Activated naive CD4-positive, alpha-beta T cell treated with anti-CD3 and anti-CD28 coated beads, Interleukin-2, amount 10 ng/mL, durations not matched to agents 7 days and 5 days (primary cell): ENCODE measurements at regions not wholly inside any gene's neighbourhood (a gene's known extent, or its start where the extent isn't known, plus 50 kb on each side); places are given as distances from the start of the nearest gene placed in this dataset.
"Not testable (repeated sequence)": the region's sequence is repeated elsewhere in the genome, so short reads cannot be mapped to it uniquely, and the experiment has no call there.

Source experiments
- CTCF ChIA-PET: fragments of 350-600 bp; sonication (Branson Sonifier 250); formaldehyde crosslinking; loops from one replicate; lab custom pipeline; 2021; ENCODE audit warnings: antibody characterized with exemption; lab: Charles Lee
- DNase-seq: peaks from one replicate; pipeline ENCODE4 v3.0.0-alpha.2; 2020
- H3K27ac Mint-ChIP-seq: one replicate; pipeline ENCODE4 v1.8.0; 2021; ENCODE audit warnings: mild to moderate bottlenecking, moderate library complexity, mixed read lengths
- H3K27me3 Mint-ChIP-seq: one replicate; pipeline ENCODE4 v1.8.0; 2021; ENCODE audit warnings: mild to moderate bottlenecking, mixed read lengths
- H3K36me3 Mint-ChIP-seq: one replicate; pipeline ENCODE4 v1.8.0; 2021; ENCODE audit warnings: mixed read lengths
- H3K4me1 Mint-ChIP-seq: one replicate; pipeline ENCODE4 v1.8.0; 2021; ENCODE audit warnings: mixed read lengths
- H3K4me3 Mint-ChIP-seq: one replicate; pipeline ENCODE4 v1.8.0; 2021; ENCODE audit warnings: mild to moderate bottlenecking, moderate library complexity, mixed read lengths
- H3K9me3 Mint-ChIP-seq: one replicate; pipeline ENCODE4 v1.8.0; 2021; ENCODE audit warnings: mixed read lengths

DNA sequence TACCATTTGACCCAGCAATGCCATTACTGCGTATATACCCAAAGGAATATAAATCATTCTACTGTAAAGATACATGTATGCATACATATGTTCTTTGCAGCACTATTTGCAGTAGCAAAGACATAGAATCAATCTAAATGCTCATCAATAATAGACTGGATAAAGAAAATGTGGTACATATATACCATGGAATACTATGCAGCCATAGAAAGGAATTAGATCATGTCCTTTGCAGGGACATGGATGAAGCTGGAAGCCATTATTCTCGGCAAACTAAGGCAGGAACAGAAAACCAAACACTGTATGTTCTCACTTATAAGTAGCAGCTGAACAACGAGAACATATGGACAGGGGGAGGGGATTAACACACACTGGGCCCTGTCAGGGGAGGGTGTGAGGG is 54.8 kb upstream of the ZNF30 start:
- H3K4me3 Mint-ChIP-seq, DNase-seq, H3K4me1 Mint-ChIP-seq, H3K27ac Mint-ChIP-seq, H3K27me3 Mint-ChIP-seq, H3K36me3 Mint-ChIP-seq, CTCF ChIA-PET: not testable (repeated sequence)
- peaks cover 23% of the 10 kb centered on the region for H3K9me3 Mint-ChIP-seq

DNA sequence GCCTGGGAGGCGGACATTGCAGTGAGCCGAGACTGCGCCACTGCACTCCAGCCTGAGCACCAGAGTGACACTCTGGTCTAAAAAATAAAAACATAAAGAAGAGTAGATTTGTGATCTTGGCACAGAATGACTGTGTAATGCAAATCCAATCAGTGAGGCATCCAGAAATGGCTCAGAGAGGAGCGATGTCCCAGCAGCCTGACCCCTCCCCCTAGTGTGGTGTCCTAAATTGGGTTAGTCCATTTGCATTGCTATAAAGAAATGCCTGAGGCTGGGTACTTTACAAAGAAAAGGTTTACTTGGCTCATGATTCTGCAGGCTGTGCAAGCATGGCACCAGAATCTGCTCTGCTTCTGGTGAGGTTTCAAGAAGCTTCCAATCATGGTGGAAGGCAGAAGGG is 59.1 kb upstream of the ZNF30 start:
- DNase-seq, result no peak
- CTCF ChIA-PET, result no interaction called here
- Mint-ChIP-seq H3K27me3 (no peaks in the 10 kb centered on the region), H3K36me3 (no peaks in the 10 kb centered on the region), H3K9me3 (peaks cover 29% of the 10 kb centered on the region), H3K27ac (no peak overlapping the region), H3K4me3 (no peak overlapping the region), H3K4me1 (no peaks in the 10 kb centered on the region)

DNA sequence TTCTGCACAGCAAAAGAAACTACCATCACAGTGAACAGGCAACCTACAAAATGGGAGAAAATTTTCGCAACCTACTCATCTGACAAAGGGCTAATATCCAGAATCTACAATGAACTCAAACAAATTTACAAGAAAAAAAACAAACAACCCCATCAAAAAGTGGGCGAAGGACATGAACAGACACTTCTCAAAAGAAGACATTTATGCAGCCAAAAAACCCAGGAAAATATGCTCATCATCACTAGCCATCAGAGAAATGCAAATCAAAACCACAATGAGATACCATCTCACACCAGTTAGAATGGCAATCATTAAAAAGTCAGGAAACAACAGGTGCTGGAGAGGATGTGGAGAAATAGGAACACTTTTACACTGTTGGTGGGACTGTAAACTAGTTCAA is 61.5 kb upstream of the ZNF30 start:
- H3K27me3 Mint-ChIP-seq, CTCF ChIA-PET, H3K27ac Mint-ChIP-seq, H3K36me3 Mint-ChIP-seq, H3K4me1 Mint-ChIP-seq, H3K4me3 Mint-ChIP-seq, DNase-seq: not testable (repeated sequence)
- peaks cover 30% of the 10 kb centered on the region for H3K9me3 Mint-ChIP-seq

DNA sequence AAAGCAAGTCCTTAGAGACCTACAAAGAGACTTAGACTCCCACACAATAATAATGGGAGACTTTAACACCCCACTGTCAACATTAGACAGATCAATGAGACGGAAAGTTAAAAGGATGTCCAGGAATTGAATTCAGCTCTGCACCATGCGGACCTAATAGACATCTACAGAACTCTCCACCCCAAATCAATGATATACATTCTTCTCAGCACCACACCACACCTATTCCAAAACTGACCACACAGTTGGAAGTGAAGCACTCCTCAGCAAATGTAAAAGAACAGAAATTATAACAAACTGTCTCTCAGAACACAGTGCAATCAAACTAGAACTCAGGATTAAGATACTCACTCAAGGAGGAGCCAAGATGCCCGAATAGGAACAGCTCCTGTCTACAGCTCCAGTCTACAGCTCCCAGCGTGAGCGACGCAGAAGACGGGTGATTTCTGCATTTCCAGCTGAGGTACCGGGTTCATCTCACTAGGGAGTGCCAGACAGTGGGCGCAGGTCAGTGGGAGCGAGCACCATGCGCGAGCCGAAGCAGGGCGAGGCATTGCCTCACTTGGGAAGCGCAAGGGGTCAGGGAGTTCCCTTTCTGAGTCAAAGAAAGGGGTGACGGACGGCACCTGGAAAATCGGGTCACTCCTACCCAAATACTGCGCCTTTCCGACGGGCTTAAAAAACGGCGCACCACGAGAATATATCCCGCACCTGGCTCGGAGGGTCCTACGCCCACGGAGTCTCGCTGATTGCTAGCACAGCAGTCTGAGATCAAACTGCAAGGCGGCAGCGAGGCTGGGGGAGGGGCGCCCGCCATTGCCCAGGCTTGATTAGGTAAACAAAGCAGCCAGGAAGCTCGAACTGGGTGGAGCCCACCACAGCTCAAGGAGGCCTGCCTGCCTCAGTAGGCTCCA is 66.6 kb upstream of the ZNF30 start:
- DNase-seq, result peak; percentile 32
- H3K27me3 Mint-ChIP-seq, CTCF ChIA-PET: not testable (repeated sequence)
- Mint-ChIP-seq H3K36me3 (peaks cover 37% of the 10 kb centered on the region), H3K4me1 (peaks cover 32% of the 10 kb centered on the region), H3K9me3 (peaks cover 28% of the 10 kb centered on the region), H3K4me3 (peak overlapping the region; percentile 96), H3K27ac (peak overlapping the region; percentile 90)

DNA sequence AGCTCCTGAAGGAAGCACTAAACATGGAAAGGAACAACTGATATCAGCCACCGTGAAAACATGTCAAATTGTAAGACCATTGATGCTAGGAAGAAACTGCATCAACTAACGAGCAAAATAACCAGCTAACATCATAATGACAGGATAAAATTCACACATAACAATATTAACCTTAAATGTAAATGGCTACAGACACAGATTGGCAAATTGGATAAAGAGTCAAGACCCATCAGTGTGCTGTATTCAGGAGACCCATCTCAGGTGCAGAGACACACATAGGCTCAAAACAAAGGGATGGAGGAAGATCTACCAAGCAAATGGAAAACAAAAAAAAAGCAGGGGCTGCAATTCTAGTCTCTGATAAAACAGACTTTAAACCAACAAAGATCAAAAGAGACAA is 67.4 kb upstream of the ZNF30 start:
- H3K27me3 Mint-ChIP-seq, DNase-seq, CTCF ChIA-PET: not testable (repeated sequence)
- Mint-ChIP-seq H3K36me3 (peaks cover 40% of the 10 kb centered on the region), H3K9me3 (peaks cover 28% of the 10 kb centered on the region), H3K4me1 (peaks cover 32% of the 10 kb centered on the region), H3K27ac (peak overlapping the region; percentile 90), H3K4me3 (peak overlapping the region; percentile 96)

DNA sequence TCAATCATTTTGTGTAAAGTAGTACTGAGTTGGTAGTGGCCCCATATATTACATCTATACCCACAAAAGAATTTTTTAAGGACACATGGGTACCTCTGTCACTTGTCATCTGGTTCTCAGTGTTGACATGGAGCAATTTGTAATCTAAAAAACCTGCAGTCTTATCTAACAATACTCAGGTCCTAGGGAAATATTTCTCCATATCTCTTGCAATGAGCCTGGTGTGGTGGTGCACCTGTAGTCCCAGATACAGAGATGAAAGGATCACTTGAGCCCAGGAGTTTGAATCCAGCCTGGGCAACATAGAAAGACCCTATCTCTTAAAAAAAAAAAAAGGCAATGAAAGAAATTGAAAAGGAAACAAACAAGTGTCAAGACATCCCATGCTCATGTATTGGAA is 70.7 kb upstream of the ZNF30 start:
- Mint-ChIP-seq H3K9me3 (peaks cover 28% of the 10 kb centered on the region), H3K27me3 (no peaks in the 10 kb centered on the region), H3K27ac (no peak overlapping the region), H3K4me3 (no peak overlapping the region), H3K36me3 (peaks cover 47% of the 10 kb centered on the region), H3K4me1 (peaks cover 32% of the 10 kb centered on the region)
- CTCF ChIA-PET, result no interaction called here
- DNase-seq, result no peak

DNA sequence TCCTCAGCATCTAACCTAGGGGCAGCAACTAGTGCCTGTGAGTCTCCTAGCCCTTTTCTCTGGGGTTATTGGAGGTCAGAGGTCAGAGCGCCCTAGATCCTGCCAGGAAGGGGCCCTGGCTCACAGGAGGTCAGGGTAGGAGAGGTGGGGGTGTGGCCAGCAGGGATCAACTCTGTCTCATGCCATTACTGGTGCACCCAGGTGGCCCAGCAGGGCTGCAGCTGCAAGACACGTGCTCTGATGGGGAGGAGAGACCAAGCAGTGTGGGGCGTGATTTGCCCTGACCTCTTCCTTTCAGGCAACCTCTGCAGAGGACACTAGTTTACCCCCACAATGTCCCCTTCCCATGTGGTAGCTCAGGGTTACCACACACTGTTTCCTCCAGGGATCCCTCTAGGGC is 73.3 kb upstream of the ZNF30 start:
- Mint-ChIP-seq H3K27me3 (no peaks in the 10 kb centered on the region), H3K4me3 (no peak overlapping the region), H3K9me3 (peaks cover 22% of the 10 kb centered on the region), H3K36me3 (peaks cover 45% of the 10 kb centered on the region), H3K4me1 (peaks cover 15% of the 10 kb centered on the region), H3K27ac (no peak overlapping the region)
- no peak for DNase-seq
- CTCF ChIA-PET, result no interaction called here

DNA sequence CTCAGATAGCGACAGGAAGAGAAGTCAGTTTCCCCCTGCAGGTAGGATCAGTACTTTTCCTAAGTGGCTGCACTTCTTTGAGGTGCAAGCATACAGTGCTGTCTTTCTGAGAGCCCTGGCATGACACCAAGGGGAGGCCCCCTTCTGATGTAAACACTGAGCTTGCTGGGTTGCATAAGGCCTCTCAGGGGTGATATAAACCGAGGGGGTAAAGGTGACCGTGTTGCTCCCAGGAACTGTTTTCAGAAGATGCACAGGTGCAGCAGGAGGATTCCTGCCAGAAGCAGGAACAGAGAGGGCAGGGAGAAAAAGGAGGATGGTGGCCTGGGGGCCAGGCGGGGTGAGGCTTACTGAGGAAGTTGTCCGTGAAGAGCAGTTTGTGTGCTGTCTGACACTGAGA is 74.0 kb upstream of the ZNF30 start:
- CTCF ChIA-PET, result no interaction called here
- no peak for DNase-seq
- Mint-ChIP-seq H3K9me3 (peaks cover 19% of the 10 kb centered on the region), H3K27ac (no peak overlapping the region), H3K36me3 (peaks cover 39% of the 10 kb centered on the region), H3K4me3 (no peak overlapping the region), H3K4me1 (peaks cover 9% of the 10 kb centered on the region), H3K27me3 (no peaks in the 10 kb centered on the region)

DNA sequence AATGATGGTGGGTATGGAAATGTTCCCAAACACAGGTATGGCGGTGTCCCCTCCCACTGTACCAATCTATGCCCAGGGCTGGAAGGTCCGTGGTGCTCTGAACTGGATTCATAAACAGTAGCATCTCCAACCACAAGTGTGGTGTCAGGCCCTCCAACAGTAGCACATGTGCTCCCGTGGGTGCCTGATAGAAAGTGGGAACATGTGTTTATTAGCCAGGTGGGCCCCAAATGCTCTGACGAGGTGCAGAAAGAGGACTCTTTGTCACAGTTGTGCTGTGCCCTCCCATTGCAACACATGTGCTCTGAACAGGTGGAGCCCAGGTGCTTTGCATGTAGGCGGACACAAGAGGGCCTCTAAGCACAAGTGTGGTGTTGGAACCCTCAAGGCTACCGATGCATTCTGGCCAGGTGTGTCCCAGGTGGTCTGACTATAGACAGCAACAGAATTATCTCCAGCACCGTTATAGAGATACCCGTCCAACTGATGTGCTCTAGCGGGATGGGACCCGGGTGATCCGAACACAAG is 75.4 kb upstream of the ZNF30 start:
- no peak for DNase-seq
- Mint-ChIP-seq H3K4me1 (peaks cover under 1% of the 10 kb centered on the region), H3K36me3 (peaks cover 37% of the 10 kb centered on the region), H3K27me3 (no peaks in the 10 kb centered on the region), H3K9me3 (peaks cover 17% of the 10 kb centered on the region), H3K27ac (no peak overlapping the region), H3K4me3 (no peak overlapping the region)
- CTCF ChIA-PET, result no interaction called here

DNA sequence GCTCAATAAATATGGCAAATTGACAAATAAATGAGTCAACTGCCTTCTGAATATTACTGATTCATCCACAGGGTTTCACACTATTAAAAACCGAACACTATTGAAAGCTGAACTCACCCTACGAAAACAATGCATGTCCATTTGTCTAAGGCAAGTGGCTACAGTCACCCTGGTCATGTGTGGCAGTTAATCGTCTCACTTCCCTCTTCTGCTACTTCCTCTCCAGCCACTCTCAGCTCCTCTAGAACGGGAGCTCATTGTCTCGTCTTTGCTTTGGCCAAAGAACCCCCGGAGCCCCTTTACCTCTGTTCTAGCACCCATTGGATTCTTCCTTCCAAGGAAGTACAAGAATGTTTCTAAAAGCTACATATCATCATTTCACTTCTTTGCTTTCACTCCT is 74.4 kb upstream of the ZNF599 start:
- H3K4me1 Mint-ChIP-seq, result no peaks in the 10 kb centered on the region
- no peaks in the 10 kb centered on the region for H3K27me3 Mint-ChIP-seq
- H3K9me3 Mint-ChIP-seq, result peaks cover 15% of the 10 kb centered on the region
- no peak overlapping the region for H3K27ac Mint-ChIP-seq
- CTCF ChIA-PET, result interaction anchor here (0.8 kb wide), 1 partner anchor 9 kb away, joined by 3 read pairs; no protein-coding TSS in a partner anchor
- no peak overlapping the region for H3K4me3 Mint-ChIP-seq
- no peak for DNase-seq
- H3K36me3 Mint-ChIP-seq, result peaks cover 15% of the 10 kb centered on the region

DNA sequence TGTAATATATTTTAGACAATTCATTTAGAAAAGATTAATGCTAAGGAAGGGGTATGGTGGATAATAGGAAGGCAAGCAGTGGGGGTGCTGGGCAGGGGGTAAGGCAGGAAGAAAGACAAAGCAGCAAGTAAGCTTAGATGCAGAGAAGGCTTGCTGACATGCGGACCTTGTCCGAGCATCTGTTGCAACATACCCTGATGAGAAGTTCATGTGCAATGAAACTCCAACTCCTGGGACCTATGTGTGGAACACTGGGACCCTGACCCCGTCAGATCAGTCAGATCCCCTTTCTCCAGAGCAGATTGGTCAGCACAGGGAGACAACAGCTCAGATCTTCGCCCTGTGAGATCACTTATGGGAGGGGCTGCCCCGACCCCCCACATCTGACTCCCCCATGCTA is 71.3 kb upstream of the ZNF599 start:
- H3K4me3 Mint-ChIP-seq, result no peak overlapping the region
- H3K4me1 Mint-ChIP-seq, result no peaks in the 10 kb centered on the region
- DNase-seq, result no peak
- H3K9me3 Mint-ChIP-seq, result peaks cover 13% of the 10 kb centered on the region
- peaks cover 3% of the 10 kb centered on the region for H3K27me3 Mint-ChIP-seq
- CTCF ChIA-PET, result no interaction called here
- H3K27ac Mint-ChIP-seq, result no peak overlapping the region
- peaks cover 13% of the 10 kb centered on the region for H3K36me3 Mint-ChIP-seq

DNA sequence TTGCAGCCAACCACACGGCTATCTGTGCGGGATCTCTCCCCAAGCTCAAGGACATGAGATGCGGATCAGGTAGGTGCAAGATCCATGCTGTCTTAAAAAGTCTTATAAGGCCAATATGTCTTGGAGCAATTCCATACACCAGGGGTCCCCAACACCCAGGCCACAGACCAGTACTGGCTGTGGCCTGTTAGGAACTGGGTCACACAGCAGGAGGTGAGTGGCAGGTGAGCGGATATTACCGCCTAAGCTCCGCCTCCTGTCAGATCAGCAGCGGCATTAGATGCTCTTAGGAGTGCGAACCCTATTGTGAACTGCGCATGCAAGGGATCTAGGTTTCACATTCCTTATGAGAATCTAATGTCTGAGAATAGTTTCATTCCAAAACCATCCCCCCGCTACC is 68.8 kb upstream of the ZNF599 start:
- Mint-ChIP-seq H3K4me3 (no peak overlapping the region), H3K36me3 (peaks cover 2% of the 10 kb centered on the region), H3K9me3 (peaks cover 3% of the 10 kb centered on the region), H3K27ac (no peak overlapping the region), H3K4me1 (peaks cover 6% of the 10 kb centered on the region), H3K27me3 (peaks cover 24% of the 10 kb centered on the region)
- CTCF ChIA-PET, result no interaction called here
- no peak for DNase-seq

DNA sequence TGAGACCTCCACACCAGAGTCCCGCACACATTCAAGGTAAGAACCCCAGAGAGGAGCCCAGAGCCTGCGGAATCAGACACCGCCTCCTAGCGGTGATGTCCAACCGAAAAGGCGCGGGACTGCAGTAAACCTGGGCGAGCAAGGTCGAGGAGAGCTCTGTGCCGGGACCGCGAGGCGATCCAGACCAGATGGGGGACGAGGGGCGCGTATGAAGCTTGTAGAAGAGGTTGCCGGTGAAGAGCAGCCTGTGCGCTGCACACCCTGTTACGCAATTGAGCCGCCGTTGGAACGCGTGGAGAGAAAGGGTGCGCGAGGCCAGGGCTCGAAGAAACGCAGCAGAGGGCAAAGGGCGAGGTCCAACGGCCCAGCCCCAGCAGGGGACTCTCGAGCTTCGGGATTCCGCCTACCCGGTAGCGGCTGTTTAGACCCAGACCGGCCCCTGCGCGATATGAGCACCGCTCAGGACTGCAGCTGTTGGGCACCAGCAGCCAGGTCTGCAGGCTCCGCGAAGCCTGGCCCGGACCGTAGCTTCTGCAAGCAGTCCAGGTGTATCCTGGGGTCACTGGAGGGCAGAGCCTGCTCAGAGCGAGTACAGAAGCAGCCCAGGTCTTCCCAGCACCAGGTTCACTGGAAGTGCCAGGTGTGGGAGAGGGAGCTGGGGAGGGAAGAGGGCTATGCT is 65.9 kb upstream of the ZNF599 start:
- Mint-ChIP-seq H3K9me3 (no peaks in the 10 kb centered on the region), H3K4me1 (peaks cover 6% of the 10 kb centered on the region), H3K4me3 (no peak overlapping the region), H3K36me3 (no peaks in the 10 kb centered on the region), H3K27me3 (peaks cover 24% of the 10 kb centered on the region), H3K27ac (no peak overlapping the region)
- CTCF ChIA-PET, result interaction anchor here (0.7 to 1.3 kb wide), 2 partner anchors 8 to 205 kb away, joined by 3 read pairs; no protein-coding TSS in a partner anchor
- DNase-seq, result peak; percentile 35

DNA sequence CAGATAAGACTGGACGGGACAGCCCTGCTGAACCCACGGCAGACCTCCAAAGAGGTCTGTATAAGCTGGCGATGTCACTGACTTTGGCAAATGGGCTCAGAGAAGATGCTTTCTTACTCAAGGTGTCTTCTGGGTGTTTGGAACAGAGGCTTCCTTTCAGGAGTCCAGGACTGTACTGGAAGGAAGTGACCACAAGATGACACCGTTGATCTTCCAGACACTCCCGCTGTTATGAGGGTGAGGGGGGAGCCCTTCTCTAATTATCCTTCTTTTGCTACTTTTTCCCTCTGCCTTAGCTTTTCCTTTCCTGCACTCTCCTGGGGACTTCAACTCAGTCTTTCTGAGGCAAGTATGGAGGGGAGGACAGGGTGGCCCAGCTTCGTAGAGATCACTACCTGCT is 65.2 kb upstream of the ZNF599 start:
- no peak overlapping the region for H3K4me3 Mint-ChIP-seq
- no peak overlapping the region for H3K27ac Mint-ChIP-seq
- CTCF ChIA-PET, result no interaction called here
- peaks cover 24% of the 10 kb centered on the region for H3K27me3 Mint-ChIP-seq
- no peak for DNase-seq
- peaks cover 6% of the 10 kb centered on the region for H3K4me1 Mint-ChIP-seq
- H3K9me3 Mint-ChIP-seq, result no peaks in the 10 kb centered on the region
- H3K36me3 Mint-ChIP-seq, result no peaks in the 10 kb centered on the region
